ENCODE measurements at regions not wholly inside any gene's neighbourhood (a gene's known extent, or its start where the extent isn't known, plus 50 kb on each side); places are given as distances from the start of the nearest gene placed in this dataset.

- TF ChIP-seq, protein P1, sequence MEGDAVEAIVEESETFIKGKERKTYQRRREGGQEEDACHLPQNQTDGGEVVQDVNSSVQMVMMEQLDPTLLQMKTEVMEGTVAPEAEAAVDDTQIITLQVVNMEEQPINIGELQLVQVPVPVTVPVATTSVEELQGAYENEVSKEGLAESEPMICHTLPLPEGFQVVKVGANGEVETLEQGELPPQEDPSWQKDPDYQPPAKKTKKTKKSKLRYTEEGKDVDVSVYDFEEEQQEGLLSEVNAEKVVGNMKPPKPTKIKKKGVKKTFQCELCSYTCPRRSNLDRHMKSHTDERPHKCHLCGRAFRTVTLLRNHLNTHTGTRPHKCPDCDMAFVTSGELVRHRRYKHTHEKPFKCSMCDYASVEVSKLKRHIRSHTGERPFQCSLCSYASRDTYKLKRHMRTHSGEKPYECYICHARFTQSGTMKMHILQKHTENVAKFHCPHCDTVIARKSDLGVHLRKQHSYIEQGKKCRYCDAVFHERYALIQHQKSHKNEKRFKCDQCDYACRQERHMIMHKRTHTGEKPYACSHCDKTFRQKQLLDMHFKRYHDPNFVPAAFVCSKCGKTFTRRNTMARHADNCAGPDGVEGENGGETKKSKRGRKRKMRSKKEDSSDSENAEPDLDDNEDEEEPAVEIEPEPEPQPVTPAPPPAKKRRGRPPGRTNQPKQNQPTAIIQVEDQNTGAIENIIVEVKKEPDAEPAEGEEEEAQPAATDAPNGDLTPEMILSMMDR (conservative IDR thresholded peaks at IDR 0.05) = no peak
- TF ChIP-seq ZFX (IDR thresholded peaks at IDR 0.05) = no peak
Observed at GRCh38 chr7:35411331-35411730, 157.4 kb upstream of the TBX20 start.
